ENCODE measurements at regions not wholly inside any gene's neighbourhood (a gene's known extent, or its start where the extent isn't known, plus 50 kb on each side); places are given as distances from the start of the nearest gene placed in this dataset.
A peak's percentile ranks its signal among the peaks of the same experiment; 100 is the strongest.
"Not testable (repeated sequence)": the region's sequence is repeated elsewhere in the genome, so short reads cannot be mapped to it uniquely, and the experiment has no call there.

GRCh38 chr3:11907667-11908660 lies 61.3 kb upstream of the TAMM41 start:
- no peak overlapping the region for H3K27ac Mint-ChIP-seq
- TF ChIP-seq, protein P1, sequence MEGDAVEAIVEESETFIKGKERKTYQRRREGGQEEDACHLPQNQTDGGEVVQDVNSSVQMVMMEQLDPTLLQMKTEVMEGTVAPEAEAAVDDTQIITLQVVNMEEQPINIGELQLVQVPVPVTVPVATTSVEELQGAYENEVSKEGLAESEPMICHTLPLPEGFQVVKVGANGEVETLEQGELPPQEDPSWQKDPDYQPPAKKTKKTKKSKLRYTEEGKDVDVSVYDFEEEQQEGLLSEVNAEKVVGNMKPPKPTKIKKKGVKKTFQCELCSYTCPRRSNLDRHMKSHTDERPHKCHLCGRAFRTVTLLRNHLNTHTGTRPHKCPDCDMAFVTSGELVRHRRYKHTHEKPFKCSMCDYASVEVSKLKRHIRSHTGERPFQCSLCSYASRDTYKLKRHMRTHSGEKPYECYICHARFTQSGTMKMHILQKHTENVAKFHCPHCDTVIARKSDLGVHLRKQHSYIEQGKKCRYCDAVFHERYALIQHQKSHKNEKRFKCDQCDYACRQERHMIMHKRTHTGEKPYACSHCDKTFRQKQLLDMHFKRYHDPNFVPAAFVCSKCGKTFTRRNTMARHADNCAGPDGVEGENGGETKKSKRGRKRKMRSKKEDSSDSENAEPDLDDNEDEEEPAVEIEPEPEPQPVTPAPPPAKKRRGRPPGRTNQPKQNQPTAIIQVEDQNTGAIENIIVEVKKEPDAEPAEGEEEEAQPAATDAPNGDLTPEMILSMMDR (conservative IDR thresholded peaks at IDR 0.05), result no peak
- Histone ChIP-seq H3K4me3 (ENCODE audit: low read length) (no peak overlapping the region), H3K9ac (ENCODE audit: extremely low read depth, low read length, poor library complexity, severe bottlenecking) (no peak overlapping the region), H3K4me1 (ENCODE audit: control insufficient read depth, insufficient read depth, low read length) (no peaks in the 10 kb centered on the region), H3K9me3 (ENCODE audit: control insufficient read depth, low read length) (no peaks in the 10 kb centered on the region), H3K27ac (ENCODE audit: low read depth, low read length) (no peak overlapping the region), H3K27me3 (ENCODE audit: control insufficient read depth, insufficient read depth, low read length, poor library complexity, severe bottlenecking) (no peaks in the 10 kb centered on the region), H3K36me3 (ENCODE audit: control insufficient read depth, insufficient read depth, low read length) (no peaks in the 10 kb centered on the region)
- no peak overlapping the region for H3K4me3 Mint-ChIP-seq
- no peaks in the 10 kb centered on the region for H3K9me3 Mint-ChIP-seq
- no peaks in the 10 kb centered on the region for H3K36me3 Mint-ChIP-seq (ENCODE audit: low read depth)
- WGBS, 2 experiments (ENCODE audit: insufficient coverage in 1 of 2, insufficient read length in 1 of 2), result 80 to 82% methylated on average over 7 to 13 of the region's 14 CpGs
- peaks cover 2% of the 10 kb centered on the region for H3K27me3 Mint-ChIP-seq (ENCODE audit: insufficient read depth)
- H3K4me1 Mint-ChIP-seq, result no peaks in the 10 kb centered on the region
- no peak for DNase-seq

GRCh38 chr3:11908981-11909698 lies 62.5 kb upstream of the TAMM41 start:
- Mint-ChIP-seq H3K4me3 (no peak overlapping the region), H3K27me3 (ENCODE audit: insufficient read depth) (peaks cover 2% of the 10 kb centered on the region), H3K27ac (no peak overlapping the region), H3K4me1 (no peaks in the 10 kb centered on the region), H3K9me3 (no peaks in the 10 kb centered on the region), H3K36me3 (ENCODE audit: low read depth) (no peaks in the 10 kb centered on the region)
- Histone ChIP-seq H3K36me3 (ENCODE audit: control insufficient read depth, insufficient read depth, low read length) (no peaks in the 10 kb centered on the region), H3K9ac (ENCODE audit: extremely low read depth, low read length, poor library complexity, severe bottlenecking) (no peak overlapping the region), H3K27ac (ENCODE audit: low read depth, low read length) (no peak overlapping the region), H3K4me1 (ENCODE audit: control insufficient read depth, insufficient read depth, low read length) (no peaks in the 10 kb centered on the region), H3K27me3 (ENCODE audit: control insufficient read depth, insufficient read depth, low read length, poor library complexity, severe bottlenecking) (no peaks in the 10 kb centered on the region), H3K9me3 (ENCODE audit: control insufficient read depth, low read length) (no peaks in the 10 kb centered on the region), H3K4me3 (ENCODE audit: low read length) (no peak overlapping the region)
- DNase-seq, result no peak
- WGBS, 2 experiments (ENCODE audit: insufficient coverage in 1 of 2, insufficient read length in 1 of 2), result 89 to 90% methylated on average over 9 to 22 of the region's 22 CpGs
- TF ChIP-seq, protein P1 (conservative IDR thresholded peaks at IDR 0.05), result no peak

GRCh38 chr3:11909726-11910125 lies 63.0 kb upstream of the TAMM41 start:
- no peak overlapping the region for H3K27ac ChIP-seq (ENCODE audit: low read depth, low read length)
- H3K36me3 ChIP-seq (ENCODE audit: control insufficient read depth, insufficient read depth, low read length), result no peaks in the 10 kb centered on the region
- no peak overlapping the region for H3K9ac ChIP-seq (ENCODE audit: extremely low read depth, low read length, poor library complexity, severe bottlenecking)
- Mint-ChIP-seq H3K4me3 (no peak overlapping the region), H3K27me3 (ENCODE audit: insufficient read depth) (peaks cover 2% of the 10 kb centered on the region), H3K4me1 (no peaks in the 10 kb centered on the region), H3K27ac (no peak overlapping the region), H3K36me3 (ENCODE audit: low read depth) (no peaks in the 10 kb centered on the region), H3K9me3 (no peaks in the 10 kb centered on the region)
- DNase-seq, result peak; percentile 21
- H3K4me3 ChIP-seq (ENCODE audit: low read length), result no peak overlapping the region
- 94 to 95% methylated on average over 2 to 4 of the region's 4 CpGs for WGBS, 2 experiments (ENCODE audit: insufficient coverage in 1 of 2, insufficient read length in 1 of 2)
- no peaks in the 10 kb centered on the region for H3K4me1 ChIP-seq (ENCODE audit: control insufficient read depth, insufficient read depth, low read length)
- H3K9me3 ChIP-seq (ENCODE audit: control insufficient read depth, low read length), result no peaks in the 10 kb centered on the region
- TF ChIP-seq, protein P1 (conservative IDR thresholded peaks at IDR 0.05), result no peak
- H3K27me3 ChIP-seq (ENCODE audit: control insufficient read depth, insufficient read depth, low read length, poor library complexity, severe bottlenecking), result no peaks in the 10 kb centered on the region

DNA sequence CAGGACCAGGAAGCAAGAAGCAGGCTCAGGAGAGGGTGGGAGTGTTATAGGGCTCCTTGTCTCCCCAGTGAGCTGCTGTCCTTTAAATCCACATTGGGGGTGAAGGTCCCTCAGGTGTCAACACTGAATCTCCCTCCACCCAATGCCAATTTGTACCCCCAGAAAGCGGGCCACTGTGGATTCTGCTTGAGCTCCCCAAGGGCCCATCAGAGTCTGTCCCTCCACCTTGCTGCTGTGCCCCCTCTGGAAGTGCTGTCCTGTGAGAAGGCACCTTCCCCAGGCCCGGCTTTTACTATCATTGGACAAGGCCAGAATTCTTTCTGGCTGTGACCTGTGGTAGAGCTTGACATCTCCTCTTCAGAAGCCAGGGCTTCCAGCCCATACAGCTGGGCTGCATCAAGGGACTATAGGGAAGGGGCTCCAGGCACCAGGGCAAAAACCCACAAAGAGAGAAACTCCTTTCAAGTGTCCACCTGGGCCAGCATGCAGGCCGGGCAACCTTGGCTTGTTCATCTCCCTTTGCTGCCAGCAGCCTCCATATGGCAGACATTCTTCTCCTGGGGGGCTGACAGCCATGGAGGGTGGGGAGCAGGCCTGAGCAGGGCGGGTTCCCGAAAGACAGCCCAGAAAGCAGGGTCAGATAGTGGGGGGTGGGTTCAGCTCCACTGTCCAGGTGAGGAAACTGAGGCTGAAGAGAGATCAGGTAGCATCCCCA lies 63.7 kb upstream of the TAMM41 start:
- not testable (repeated sequence) for H3K9me3 ChIP-seq (ENCODE audit: control insufficient read depth, low read length); H3K9ac ChIP-seq (ENCODE audit: extremely low read depth, low read length, poor library complexity, severe bottlenecking); H3K4me3 Mint-ChIP-seq; H3K4me1 Mint-ChIP-seq; H3K36me3 ChIP-seq (ENCODE audit: control insufficient read depth, insufficient read depth, low read length); H3K27ac Mint-ChIP-seq; H3K4me1 ChIP-seq (ENCODE audit: control insufficient read depth, insufficient read depth, low read length); H3K4me3 ChIP-seq (ENCODE audit: low read length); H3K27me3 ChIP-seq (ENCODE audit: control insufficient read depth, insufficient read depth, low read length, poor library complexity, severe bottlenecking); H3K27ac ChIP-seq (ENCODE audit: low read depth, low read length); H3K27me3 Mint-ChIP-seq (ENCODE audit: insufficient read depth); H3K36me3 Mint-ChIP-seq (ENCODE audit: low read depth); H3K9me3 Mint-ChIP-seq
- 87 to 100% methylated on average over 3 to 5 of the region's 5 CpGs for WGBS, 2 experiments (ENCODE audit: insufficient coverage in 1 of 2, insufficient read length in 1 of 2)
- peak; percentile 12 for DNase-seq
